Naive thymus-derived CD8-positive, alpha-beta T cell (primary cell): ENCODE measurements at regions not wholly inside any gene's neighbourhood (a gene's known extent, or its start where the extent isn't known, plus 50 kb on each side); places are given as distances from the start of the nearest gene placed in this dataset.

ENCODE experiments used
- ATAC-seq, 2 donors: fragments of 150-1000 bp; cut with Tn5 transposase in 1 of 2; sonication (Bioruptor Pico), chemical (Tn5 transposase) in 1 of 2; 1 replicate in 1 of 2; 2 replicates in 1 of 2; pipeline ENCODE4 v1.10.0; 2021; ENCODE audit warnings: mild to moderate bottlenecking in 2 of 2, moderate library complexity in 2 of 2
- POLR2A ChIA-PET: fragments of 350-600 bp; sonication (Branson Sonifier 250); formaldehyde crosslinking; loops from one replicate; lab custom pipeline; 2021; ENCODE audit warnings: antibody characterized with exemption; lab: Charles Lee
- DNase-seq, 10 donors: peaks; one replicate each; pipeline versions ENCODE4 v3.0.0 to v3.0.0-alpha.2; 2020 to 2022
- H3K27ac Mint-ChIP-seq, 10 donors: one replicate each; pipeline ENCODE4 v1.8.0; 2020 to 2022; ENCODE audit warnings: mild to moderate bottlenecking in 10 of 10, mixed read lengths in 10 of 10, moderate library complexity in 4 of 10, inconsistent platforms in 1 of 10
- H3K27me3 Mint-ChIP-seq, 5 donors: one replicate each; pipeline ENCODE4 v1.8.0; 2021 to 2022; ENCODE audit warnings: mixed read lengths in 5 of 5
- H3K36me3 Mint-ChIP-seq, 3 donors: one replicate each; pipeline ENCODE4 v1.8.0; 2020 to 2022; ENCODE audit warnings: mixed read lengths in 3 of 3, mild to moderate bottlenecking in 2 of 3, inconsistent platforms in 1 of 3
- H3K4me1 Mint-ChIP-seq, 4 donors: one replicate each; pipeline ENCODE4 v1.8.0; 2021 to 2022; ENCODE audit warnings: mixed read lengths in 4 of 4
- H3K4me3 Mint-ChIP-seq, 10 donors: one replicate each; pipeline ENCODE4 v1.8.0; 2020 to 2022; ENCODE audit warnings: mild to moderate bottlenecking in 10 of 10, mixed read lengths in 10 of 10, moderate library complexity in 6 of 10, inconsistent platforms in 1 of 10
- H3K9me3 Mint-ChIP-seq, 9 donors: one replicate each; pipeline ENCODE4 v1.8.0; 2020 to 2022; ENCODE audit warnings: mixed read lengths in 9 of 9, mild to moderate bottlenecking in 3 of 9, inconsistent platforms in 1 of 9, moderate library complexity in 1 of 9

GRCh38 chr5:154129921-154130320 lies 60.6 kb upstream of the GALNT10 start:
- peaks cover 2 to 14% (median 5%) of the 10 kb centered on the region in 5 donors for H3K27me3 Mint-ChIP-seq
- peaks cover 0 to 3% (median under 1%) of the 10 kb centered on the region in 3 donors for H3K36me3 Mint-ChIP-seq
- POLR2A ChIA-PET, result no interaction called here
- H3K4me3 Mint-ChIP-seq, result no peak overlapping the region
- peaks cover 0 to 10% (median 3%) of the 10 kb centered on the region in 9 donors for H3K9me3 Mint-ChIP-seq
- H3K27ac Mint-ChIP-seq, result no peak overlapping the region
- no peaks in the 10 kb centered on the region for H3K4me1 Mint-ChIP-seq
- no peak for DNase-seq
- ATAC-seq, result no peak

DNA sequence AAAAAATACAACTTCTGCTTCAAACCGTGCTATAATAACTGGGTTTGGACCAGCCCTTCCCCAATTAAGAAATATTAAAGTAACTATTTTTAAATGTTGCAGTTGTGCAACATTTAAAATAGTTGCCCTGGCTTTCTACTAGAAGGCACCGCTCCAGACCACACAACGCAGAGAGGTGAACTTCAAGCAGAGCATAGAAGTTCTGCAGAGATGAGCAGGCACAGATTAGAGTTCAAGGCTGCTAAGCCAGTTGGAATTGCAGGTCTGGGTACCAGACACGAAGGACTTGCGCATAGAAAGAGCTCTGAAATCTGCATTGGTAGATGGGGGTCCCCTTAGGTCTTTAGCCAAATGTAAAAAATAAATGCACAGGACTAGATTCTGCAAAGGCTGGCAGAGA lies 58.7 kb upstream of the GALNT10 start:
- Mint-ChIP-seq H3K27me3 (peaks cover 0 to 6% (median 2%) of the 10 kb centered on the region in 5 donors), H3K4me3 (no peak overlapping the region), H3K36me3 (no peaks in the 10 kb centered on the region), H3K27ac (no peak overlapping the region), H3K4me1 (no peaks in the 10 kb centered on the region), H3K9me3 (peaks cover 0 to under 1% (median 0%) of the 10 kb centered on the region in 9 donors)
- ATAC-seq (no peak), DNase-seq (no peak)
- POLR2A ChIA-PET, result no interaction called here

GRCh38 chr5:154132718-154133307 lies 57.7 kb upstream of the GALNT10 start:
- Mint-ChIP-seq H3K9me3 (no peaks in the 10 kb centered on the region), H3K27me3 (peaks cover 0 to 2% (median under 1%) of the 10 kb centered on the region in 5 donors), H3K4me3 (no peak overlapping the region), H3K36me3 (no peaks in the 10 kb centered on the region), H3K27ac (no peak overlapping the region), H3K4me1 (no peaks in the 10 kb centered on the region)
- ATAC-seq (no peak), DNase-seq (no peak)
- POLR2A ChIA-PET, result no interaction called here

GRCh38 chr5:154133591-154133990 lies 56.9 kb upstream of the GALNT10 start:
- Mint-ChIP-seq H3K4me3 (no peak overlapping the region), H3K9me3 (no peaks in the 10 kb centered on the region), H3K36me3 (no peaks in the 10 kb centered on the region), H3K27me3 (no peaks in the 10 kb centered on the region), H3K4me1 (no peaks in the 10 kb centered on the region), H3K27ac (no peak overlapping the region)
- DNase-seq (no peak), ATAC-seq (no peak)
- POLR2A ChIA-PET, result no interaction called here

- DNase-seq, result no peak
- no peaks in the 10 kb centered on the region for H3K36me3 Mint-ChIP-seq
- no peaks in the 10 kb centered on the region for H3K9me3 Mint-ChIP-seq
- no peak for ATAC-seq
- no peaks in the 10 kb centered on the region for H3K27me3 Mint-ChIP-seq
- H3K4me1 Mint-ChIP-seq, result no peaks in the 10 kb centered on the region
- H3K27ac Mint-ChIP-seq, result no peak overlapping the region
- POLR2A ChIA-PET, result no interaction called here
- no peak overlapping the region for H3K4me3 Mint-ChIP-seq
These were observed 56.0 kb upstream of the GALNT10 start for GRCh38 chr5:154134499-154134898.

DNA sequence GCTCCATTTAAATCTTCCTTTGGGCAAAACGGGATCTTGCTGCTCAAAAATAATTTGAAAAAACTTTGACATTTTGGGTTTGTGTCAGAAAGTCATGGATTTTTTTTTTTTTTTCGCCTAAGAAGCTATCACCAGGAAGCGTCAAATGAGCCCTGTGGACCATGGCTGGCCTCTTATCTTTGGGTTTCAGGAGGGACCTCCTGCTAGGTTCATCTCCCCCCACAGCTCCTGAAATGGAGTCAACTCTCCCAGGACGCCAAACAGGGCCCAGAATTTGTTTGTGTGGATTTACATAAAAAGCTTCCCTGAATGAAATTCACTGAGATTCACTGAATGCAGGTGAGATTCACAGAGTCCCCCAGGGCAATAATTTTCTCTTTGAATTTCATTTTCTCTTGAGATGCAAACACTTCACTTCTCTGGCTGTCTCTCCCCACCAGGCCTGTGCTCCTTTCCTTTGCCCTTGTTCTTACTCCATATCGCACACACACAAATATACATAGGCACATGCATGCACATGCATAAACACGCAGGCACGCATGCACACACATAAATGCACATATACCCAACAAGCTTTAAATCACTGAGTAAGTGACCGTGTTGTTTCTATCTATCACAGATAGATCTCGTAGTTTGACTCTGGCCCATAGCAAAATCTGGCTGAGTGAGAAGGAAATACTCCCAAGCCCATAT lies 55.3 kb upstream of the GALNT10 start:
- Mint-ChIP-seq H3K4me3 (no peak overlapping the region), H3K36me3 (no peaks in the 10 kb centered on the region), H3K4me1 (no peaks in the 10 kb centered on the region), H3K27ac (no peak overlapping the region), H3K27me3 (no peaks in the 10 kb centered on the region), H3K9me3 (no peaks in the 10 kb centered on the region)
- ATAC-seq (no peak), DNase-seq (no peak)
- POLR2A ChIA-PET, result interaction anchor here (0.6 kb wide), 1 partner anchor 157 kb away, joined by 3 read pairs; no protein-coding TSS in a partner anchor

GRCh38 chr5:154136141-154136540 lies 54.4 kb upstream of the GALNT10 start:
- Mint-ChIP-seq H3K27me3 (peaks cover 0 to 7% (median 0%) of the 10 kb centered on the region in 5 donors), H3K36me3 (no peaks in the 10 kb centered on the region), H3K4me1 (no peaks in the 10 kb centered on the region), H3K4me3 (no peak overlapping the region), H3K9me3 (no peaks in the 10 kb centered on the region), H3K27ac (no peak overlapping the region)
- POLR2A ChIA-PET, result interaction anchor here (0.6 kb wide), 1 partner anchor 156 kb away, joined by 3 read pairs; no protein-coding TSS in a partner anchor
- DNase-seq, result no peak
- ATAC-seq, result no peak

GRCh38 chr5:154138701-154139100 lies 51.8 kb upstream of the GALNT10 start:
- no peak for DNase-seq
- Mint-ChIP-seq H3K27me3 (peaks cover 0 to 15% (median 0%) of the 10 kb centered on the region in 5 donors), H3K4me1 (no peaks in the 10 kb centered on the region), H3K9me3 (no peaks in the 10 kb centered on the region), H3K27ac (no peak overlapping the region), H3K36me3 (no peaks in the 10 kb centered on the region), H3K4me3 (no peak overlapping the region)
- no peak for ATAC-seq
- POLR2A ChIA-PET, result no interaction called here

- Mint-ChIP-seq H3K4me1 (no peaks in the 10 kb centered on the region), H3K4me3 (no peak overlapping the region), H3K27ac (peak overlapping the region in 1 of 10 donors; percentile 49), H3K9me3 (no peaks in the 10 kb centered on the region), H3K27me3 (peaks cover 0 to 19% (median 5%) of the 10 kb centered on the region in 5 donors), H3K36me3 (no peaks in the 10 kb centered on the region)
- ATAC-seq (no peak), DNase-seq (no peak)
- POLR2A ChIA-PET, result no interaction called here
These were observed 50.2 kb upstream of the GALNT10 start for GRCh38 chr5:154140381-154140780.
